ENCODE measurements at regions not wholly inside any gene's neighbourhood (a gene's known extent, or its start where the extent isn't known, plus 50 kb on each side); places are given as distances from the start of the nearest gene placed in this dataset.

- ATAC-seq (no peak), DNase-seq (no peak)
- Histone ChIP-seq H3K27me3 (no peaks in the 10 kb centered on the region), H3K4me1 (no peaks in the 10 kb centered on the region), H3K9me3 (no peaks in the 10 kb centered on the region), H3K4me3 (no peak overlapping the region), H3K36me3 (no peaks in the 10 kb centered on the region), H3K27ac (no peak overlapping the region)
- intact Hi-C loops (cut with DNase I), result no loop called here
- no peak for TF ChIP-seq CTCF (IDR thresholded peaks at IDR 0.05)
Observed at GRCh38 chr5:2241842-2242241, 359.1 kb upstream of the IRX4 start.

GRCh38 chr5:2240118-2240904, 357.6 kb upstream of the IRX4 start:
- Histone ChIP-seq H3K4me3 (no peak overlapping the region), H3K27me3 (no peaks in the 10 kb centered on the region), H3K9me3 (no peaks in the 10 kb centered on the region), H3K36me3 (no peaks in the 10 kb centered on the region), H3K4me1 (no peaks in the 10 kb centered on the region), H3K27ac (no peak overlapping the region)
- intact Hi-C loops (cut with DNase I), result no loop called here
- DNase-seq (no peak), ATAC-seq (no peak)
- no peak for TF ChIP-seq CTCF (IDR thresholded peaks at IDR 0.05)

GRCh38 chr5:2239201-2239910, 356.6 kb upstream of the IRX4 start:
- Histone ChIP-seq H3K4me1 (no peaks in the 10 kb centered on the region), H3K27me3 (no peaks in the 10 kb centered on the region), H3K36me3 (no peaks in the 10 kb centered on the region), H3K9me3 (no peaks in the 10 kb centered on the region), H3K4me3 (no peak overlapping the region), H3K27ac (no peak overlapping the region)
- ATAC-seq, result no peak
- DNase-seq, result no peak
- intact Hi-C loops (cut with DNase I), result no loop called here
- TF ChIP-seq CTCF (IDR thresholded peaks at IDR 0.05), result no peak

- Histone ChIP-seq H3K4me3 (no peak overlapping the region), H3K27me3 (no peaks in the 10 kb centered on the region), H3K27ac (no peak overlapping the region), H3K36me3 (no peaks in the 10 kb centered on the region), H3K4me1 (no peaks in the 10 kb centered on the region), H3K9me3 (no peaks in the 10 kb centered on the region)
- intact Hi-C loops (cut with DNase I), result no loop called here
- no peak for DNase-seq
- TF ChIP-seq CTCF (IDR thresholded peaks at IDR 0.05), result no peak
- ATAC-seq, result no peak
Observed at GRCh38 chr5:2238732-2239131, 356.0 kb upstream of the IRX4 start.

GRCh38 chr5:2227433-2227832, 344.7 kb upstream of the IRX4 start:
- DNase-seq (no peak), ATAC-seq (no peak)
- no peak for TF ChIP-seq CTCF (IDR thresholded peaks at IDR 0.05)
- H3K4me1 ChIP-seq, result no peaks in the 10 kb centered on the region
- no peaks in the 10 kb centered on the region for H3K36me3 ChIP-seq
- intact Hi-C loops (cut with DNase I), result no loop called here
- H3K27me3 ChIP-seq, result peaks cover 3% of the 10 kb centered on the region
- no peaks in the 10 kb centered on the region for H3K9me3 ChIP-seq
- no peak overlapping the region for H3K4me3 ChIP-seq
- H3K27ac ChIP-seq, result no peak overlapping the region

All from upper lobe of right lung (tissue), 1 donor.